ENCODE measurements at regions not wholly inside any gene's neighbourhood (a gene's known extent, or its start where the extent isn't known, plus 50 kb on each side); places are given as distances from the start of the nearest gene placed in this dataset.

DNA sequence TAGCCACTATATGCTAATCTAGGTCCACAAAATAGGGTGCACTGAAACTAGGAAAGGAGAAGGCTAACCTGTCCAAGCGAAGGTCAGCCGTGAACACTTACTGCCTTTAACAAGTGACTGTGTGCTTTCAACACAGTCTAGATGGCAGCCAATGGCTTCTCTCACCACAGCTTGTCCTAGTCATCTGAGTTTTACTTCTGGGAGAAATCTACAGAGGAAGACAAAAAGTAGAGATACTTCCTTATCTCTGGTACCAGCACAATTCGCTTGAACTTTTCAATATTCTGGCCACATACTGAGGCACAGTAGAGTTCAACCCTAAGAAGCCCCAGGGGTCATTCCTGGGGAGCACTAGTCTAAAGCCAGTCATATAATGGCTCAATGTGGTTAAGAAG lies 176.9 kb downstream of the BTG1 start:
- TF ChIP-seq, protein P1, sequence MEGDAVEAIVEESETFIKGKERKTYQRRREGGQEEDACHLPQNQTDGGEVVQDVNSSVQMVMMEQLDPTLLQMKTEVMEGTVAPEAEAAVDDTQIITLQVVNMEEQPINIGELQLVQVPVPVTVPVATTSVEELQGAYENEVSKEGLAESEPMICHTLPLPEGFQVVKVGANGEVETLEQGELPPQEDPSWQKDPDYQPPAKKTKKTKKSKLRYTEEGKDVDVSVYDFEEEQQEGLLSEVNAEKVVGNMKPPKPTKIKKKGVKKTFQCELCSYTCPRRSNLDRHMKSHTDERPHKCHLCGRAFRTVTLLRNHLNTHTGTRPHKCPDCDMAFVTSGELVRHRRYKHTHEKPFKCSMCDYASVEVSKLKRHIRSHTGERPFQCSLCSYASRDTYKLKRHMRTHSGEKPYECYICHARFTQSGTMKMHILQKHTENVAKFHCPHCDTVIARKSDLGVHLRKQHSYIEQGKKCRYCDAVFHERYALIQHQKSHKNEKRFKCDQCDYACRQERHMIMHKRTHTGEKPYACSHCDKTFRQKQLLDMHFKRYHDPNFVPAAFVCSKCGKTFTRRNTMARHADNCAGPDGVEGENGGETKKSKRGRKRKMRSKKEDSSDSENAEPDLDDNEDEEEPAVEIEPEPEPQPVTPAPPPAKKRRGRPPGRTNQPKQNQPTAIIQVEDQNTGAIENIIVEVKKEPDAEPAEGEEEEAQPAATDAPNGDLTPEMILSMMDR (IDR thresholded peaks at IDR 0.05): no peak
- TF ChIP-seq POLR2A (IDR thresholded peaks at IDR 0.05): no peak

Data from heart left ventricle (tissue), 13 donors.